Activated naive CD4-positive, alpha-beta T cell (primary cell): ENCODE measurements at regions not wholly inside any gene's neighbourhood (a gene's known extent, or its start where the extent isn't known, plus 50 kb on each side); places are given as distances from the start of the nearest gene placed in this dataset.

Source experiments
- DNase-seq, 4 experiments: peaks; one replicate each; lab custom pipeline; 2025; lab: John Stamatoyannopoulos, UW

DNA sequence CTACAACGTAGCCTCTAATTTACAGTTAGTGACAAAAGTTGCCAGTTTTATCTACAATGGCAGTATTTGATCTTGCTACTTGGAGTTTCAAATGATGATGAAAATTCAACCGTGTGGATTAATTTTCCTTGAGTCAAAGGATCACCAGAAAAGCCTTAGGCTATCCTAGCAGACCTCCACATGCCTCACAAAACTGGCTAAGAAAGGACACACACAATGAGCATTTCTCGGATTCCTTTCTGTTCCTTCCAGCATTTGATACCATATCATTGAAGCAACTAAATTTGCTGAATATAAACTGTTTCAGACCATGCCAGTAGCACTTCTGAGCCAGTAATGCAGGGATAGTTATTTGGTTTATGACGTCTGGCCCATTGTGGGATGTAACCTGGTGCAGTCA is 587.4 kb upstream of the MDFIC2 start:
- DNase-seq, result no peak

DNA sequence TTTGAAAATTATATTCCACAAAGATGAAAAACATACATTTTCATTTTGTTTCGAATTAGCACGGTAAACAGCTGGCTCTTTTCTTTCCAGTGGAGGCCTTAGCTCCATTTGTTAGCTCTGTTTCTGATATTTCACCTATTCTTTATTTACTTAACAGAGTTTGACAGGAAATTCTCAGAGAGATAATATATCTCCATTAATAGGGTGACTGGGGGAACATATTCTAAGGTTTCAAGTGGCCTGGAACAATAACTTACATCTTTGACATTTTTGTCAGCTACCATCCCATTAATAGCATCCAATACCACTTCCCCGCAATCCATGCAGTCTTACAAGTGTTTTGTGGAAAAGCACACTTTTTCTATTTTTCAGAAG is 577.6 kb upstream of the MDFIC2 start:
- DNase-seq, result no peak

DNA sequence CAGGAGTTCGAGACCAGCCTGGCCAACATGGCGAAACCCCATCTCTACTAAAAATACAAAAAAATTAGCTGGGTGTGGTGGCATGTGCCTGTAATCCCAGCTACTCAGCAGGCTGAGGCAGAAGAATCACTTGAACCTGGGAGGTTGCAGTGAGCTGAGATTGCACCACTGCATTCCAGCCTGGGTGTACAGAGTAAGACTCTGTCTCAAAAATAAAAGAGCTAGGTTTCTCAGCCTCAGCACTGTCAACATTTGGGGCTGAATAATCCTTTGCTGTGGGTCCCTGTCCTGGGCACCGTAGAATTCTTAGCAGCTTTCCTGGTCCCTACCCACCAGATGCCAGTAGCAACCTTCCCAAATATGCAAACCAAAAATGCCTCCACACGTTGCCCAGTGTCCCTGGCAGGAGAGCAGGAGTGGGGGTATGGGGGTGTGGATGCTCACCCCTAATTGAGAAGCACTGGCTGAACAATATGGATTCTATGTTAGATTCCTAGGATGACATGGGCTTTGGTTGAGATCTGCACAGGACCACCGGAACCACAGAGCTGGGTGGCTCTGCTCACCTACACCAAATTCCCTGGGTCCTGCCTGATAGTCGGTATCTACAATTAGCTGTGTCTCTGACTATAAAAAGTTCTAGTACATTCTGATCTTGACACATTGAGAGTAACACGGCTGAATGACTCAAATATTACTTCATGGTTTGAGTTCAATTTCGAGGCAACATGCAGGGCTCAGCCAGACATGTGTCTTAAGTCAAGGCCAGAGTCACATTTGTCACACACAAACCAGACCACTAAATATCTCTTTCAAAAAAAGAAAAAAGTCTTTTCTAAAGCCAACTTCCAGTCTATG is 577.0 kb upstream of the MDFIC2 start:
- no peak for DNase-seq

DNA sequence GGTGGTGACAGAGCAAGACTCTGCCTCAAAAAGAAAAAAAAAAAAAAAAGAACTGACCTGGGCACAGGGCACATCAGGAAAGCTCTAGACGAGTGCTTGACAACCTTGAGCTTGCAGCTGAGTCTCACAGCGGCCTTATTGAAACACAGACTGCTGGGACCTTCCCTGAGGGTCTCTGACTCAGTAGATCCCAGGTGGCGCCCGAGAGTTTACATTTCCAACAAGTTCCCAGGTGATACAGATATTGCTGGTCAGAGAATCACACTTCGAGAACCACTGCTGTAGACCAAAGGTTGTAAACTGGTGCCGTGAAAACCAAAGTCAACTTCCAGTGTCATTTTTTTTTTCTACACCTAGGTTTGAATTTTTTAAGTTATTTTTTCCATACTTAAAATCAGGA is 573.2 kb upstream of the MDFIC2 start:
- no peak for DNase-seq

DNA sequence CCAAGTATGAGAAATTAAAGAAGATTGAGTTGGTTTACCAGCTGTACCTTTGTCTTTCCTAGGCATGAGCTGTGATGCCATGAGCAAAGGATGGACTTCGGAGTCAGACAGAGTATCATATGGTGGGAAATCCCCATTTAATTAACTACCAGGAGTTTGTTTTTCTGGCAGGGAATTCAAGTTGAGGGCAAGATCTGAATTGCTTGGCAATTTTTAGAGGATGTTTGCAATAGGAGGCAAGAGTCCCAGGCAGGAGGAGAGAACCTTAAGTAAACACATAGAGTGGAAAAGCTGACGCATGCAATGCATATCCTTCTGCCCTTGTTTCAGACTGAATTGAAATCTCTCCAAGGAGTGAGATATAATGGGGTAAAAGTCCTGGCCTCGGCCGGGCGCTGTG is 569.7 kb upstream of the MDFIC2 start:
- DNase-seq, result no peak

DNA sequence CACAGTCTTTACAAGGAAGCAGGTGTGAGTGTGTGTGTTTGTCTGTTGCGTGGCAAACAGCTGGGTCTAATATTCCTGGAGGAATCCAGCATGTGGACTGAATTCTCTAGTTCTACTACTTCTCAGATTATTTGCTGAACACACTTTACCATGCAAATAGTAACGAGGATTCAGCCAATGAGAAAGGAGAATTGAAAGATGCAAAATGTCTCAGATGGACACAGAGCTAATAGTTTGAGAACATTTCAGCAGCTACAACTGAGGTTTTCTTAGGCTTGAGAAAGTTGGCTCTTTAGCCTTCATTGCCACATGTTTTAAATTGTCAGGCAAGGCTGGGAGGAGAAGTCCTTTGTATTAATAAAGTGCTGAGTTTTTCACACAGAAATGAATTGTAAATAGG is 568.0 kb upstream of the MDFIC2 start:
- no peak for DNase-seq

DNA sequence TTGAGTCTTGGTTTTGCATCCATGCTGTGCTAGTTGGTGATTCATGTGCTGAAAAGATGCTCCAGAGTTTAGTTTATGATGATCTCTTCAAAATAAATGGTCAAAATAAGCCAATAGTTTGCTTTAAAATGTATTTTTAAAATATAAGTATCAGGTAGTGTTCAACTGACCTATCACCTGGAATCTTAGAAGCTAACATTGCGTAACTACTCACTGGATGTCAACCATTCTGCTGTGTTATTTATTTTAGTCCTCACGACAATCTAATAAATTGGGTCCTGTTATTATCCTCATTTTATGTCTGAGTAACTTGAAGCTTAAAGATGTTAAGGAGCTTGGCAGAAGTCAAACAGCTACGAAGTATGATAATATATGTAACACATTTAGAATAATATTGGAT is 563.7 kb upstream of the MDFIC2 start:
- no peak for DNase-seq

DNA sequence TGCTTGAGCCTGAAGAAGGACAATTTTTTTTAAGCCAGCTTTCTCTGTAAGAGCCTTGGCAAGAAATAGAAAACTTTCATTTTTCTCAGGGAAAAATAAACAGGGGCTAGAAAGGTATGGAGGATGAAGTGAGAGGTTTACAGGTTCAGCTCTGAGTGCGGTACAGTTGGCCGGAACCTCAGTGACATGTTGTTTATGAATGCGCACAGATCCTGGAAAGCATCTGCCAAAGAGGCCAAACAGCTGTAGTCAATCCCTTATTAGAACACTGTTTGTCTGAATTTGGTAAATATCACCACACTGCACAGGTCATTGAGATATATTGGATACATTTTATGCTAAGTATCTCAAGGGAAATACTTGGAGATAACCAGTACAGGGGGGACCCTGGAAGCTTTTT is 561.8 kb upstream of the MDFIC2 start:
- no peak for DNase-seq

DNA sequence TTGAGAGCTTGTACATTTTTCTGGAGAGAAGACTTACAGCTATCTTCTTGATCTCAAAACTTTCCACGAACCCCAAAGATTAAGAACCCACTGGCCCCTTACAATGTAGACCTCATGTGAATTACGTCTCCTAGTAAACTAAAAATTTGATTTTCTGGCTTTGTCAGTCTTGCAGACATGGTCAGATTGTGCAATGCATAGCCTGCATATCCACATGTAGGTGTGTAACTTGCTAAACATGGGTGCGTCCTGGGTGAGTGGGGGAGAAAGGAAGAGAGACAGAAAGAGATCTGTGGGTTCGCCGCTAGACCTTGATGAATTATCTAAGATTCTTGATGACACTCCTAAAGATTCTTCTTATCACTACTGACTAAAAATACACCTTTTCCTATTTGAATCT is 561.2 kb upstream of the MDFIC2 start:
- no peak for DNase-seq

DNA sequence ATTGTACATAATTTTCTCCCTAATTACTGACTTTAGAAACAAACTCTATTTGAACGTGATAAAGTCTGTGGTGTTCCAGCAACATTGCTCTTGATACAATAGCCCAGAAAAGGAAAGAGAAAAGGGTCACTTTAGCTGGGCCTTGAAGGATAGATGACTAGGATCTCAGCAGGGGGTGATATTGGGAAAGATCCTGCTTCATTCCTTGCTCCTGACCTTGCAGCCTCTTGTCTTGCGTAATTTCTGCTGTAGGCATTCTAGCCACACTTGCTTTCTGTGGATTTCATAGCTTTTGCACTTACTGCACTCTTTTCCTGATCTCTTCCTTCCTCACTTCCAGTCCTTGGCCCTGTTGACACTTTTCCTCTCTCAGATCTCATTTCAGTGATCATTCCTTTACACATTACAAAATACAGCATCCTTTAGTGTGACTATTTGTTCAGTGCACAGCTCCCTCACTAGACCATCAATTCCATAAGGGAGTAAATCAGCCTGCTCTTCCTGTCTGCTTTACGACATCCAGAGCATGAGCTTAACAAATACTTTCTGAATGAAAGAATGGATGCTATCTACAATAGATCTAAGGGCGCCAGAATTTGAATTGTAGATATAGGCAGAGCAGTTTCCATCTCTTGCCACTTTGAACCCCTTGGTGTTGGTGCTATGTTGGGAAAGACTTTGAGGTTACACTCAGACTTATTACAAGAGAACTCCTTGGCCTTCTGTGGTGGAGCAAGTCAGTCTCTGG is 559.6 kb upstream of the MDFIC2 start:
- no peak for DNase-seq

DNA sequence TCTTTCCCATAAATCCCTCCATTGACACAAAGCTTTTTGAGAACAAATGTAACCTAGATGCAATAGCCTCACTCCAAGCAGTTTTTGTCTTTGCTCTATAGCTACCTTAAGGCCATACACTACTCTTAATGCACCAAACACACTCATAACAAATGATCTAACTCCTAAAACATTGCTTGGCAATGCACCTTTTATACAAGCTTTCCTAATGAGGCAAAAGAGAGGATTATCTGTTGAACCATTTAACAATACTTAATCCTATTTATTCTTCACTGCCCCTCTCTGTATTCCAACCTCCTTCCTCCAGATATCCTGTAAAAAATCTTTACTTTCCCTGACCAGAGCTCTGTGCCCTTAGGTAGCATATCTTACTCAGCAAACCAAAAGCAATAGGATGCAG is 558.1 kb upstream of the MDFIC2 start:
- DNase-seq, result no peak

DNA sequence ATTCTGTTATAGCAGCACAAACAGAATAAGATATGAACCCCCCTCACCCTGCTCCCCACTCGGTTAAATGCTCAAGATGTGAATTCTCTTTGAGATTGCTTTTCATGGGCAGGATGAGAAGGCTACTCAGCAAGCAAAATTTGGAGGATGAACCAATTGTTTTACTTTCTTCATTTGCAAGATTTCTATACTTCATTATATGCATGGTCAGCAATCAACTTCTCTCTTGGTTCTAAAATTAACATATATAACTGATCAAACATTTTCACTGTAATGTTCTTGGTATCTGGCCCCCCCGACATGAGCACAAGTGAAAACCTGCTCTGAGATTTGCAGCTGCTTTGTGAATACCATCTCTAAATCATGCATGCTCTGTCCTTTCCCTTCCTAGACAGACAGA is 556.1 kb upstream of the MDFIC2 start:
- DNase-seq, result no peak

DNA sequence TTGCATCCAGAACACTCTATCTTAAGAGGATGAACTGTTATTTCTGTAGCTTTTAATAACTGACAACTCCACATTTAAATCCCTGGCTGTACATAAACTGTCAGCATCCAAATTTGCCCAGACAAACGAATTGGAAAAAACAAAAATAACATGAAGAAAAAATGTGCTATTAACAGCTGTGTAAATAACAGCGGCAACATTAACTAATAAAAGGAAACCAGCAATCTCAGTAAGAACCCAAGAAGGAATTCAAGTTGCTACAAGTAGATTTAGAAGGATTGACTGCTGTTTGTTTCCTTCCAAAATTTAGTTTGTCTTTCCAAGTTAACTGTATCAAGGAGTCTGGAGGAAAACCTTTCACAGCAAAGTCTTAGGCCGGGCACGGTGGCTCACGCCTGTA is 550.6 kb upstream of the MDFIC2 start:
- no peak for DNase-seq

DNA sequence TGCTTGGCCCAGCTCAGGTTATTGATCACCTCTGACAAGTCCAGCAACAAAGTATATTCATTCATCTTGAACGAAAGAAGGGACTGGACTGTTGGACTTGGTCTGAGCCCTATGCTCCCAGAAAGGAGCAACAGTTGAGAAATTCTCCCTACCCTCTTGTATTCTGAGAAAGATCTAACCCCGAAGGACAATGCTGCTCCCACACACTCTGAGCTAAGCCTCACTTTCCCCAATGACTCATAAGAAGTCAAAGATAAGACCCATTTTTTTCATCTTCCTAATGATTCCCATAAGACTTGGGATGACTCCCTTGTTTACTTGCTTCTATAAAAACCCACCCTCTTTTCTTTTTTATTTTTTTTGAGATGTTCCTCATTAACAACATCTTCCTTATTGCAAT is 549.4 kb upstream of the MDFIC2 start:
- no peak for DNase-seq

DNA sequence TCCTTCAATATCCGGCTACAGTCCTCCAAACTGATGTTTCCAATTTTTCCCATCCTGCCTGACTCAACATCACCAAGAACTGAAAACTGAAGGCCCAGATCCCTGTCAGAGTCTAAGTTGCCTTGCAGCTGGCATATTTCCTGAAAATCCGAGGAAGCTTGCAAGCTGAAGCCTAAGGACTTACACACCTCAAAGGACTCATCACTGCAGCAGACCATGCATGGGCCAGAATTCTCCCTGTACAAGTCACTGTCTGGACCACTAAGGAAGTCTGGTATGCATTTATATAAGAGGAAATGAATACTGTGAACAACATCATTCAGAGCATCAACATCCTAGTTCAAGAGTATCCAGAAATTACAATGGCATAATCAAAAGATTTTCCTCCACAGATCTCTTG is 548.8 kb upstream of the MDFIC2 start:
- DNase-seq, result no peak

DNA sequence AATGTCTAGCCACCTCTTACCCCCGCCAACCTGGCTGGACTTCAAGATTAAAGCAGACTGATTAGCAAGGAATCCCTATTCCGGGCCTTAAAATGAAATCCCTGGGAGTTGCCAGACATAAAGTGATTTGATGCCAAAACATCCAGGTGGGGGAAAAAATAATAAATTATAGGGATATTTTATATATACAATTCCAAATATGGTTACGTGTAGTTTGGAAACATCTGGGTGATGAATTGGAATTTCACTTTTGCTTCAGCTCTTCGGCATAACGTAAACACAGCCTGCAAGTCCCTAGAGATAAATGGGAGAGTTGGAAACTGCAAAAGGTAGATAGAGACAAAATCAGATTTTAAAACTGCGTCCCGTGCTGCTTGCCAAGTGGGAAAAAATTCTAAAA is 545.5 kb upstream of the MDFIC2 start:
- DNase-seq, result no peak

DNA sequence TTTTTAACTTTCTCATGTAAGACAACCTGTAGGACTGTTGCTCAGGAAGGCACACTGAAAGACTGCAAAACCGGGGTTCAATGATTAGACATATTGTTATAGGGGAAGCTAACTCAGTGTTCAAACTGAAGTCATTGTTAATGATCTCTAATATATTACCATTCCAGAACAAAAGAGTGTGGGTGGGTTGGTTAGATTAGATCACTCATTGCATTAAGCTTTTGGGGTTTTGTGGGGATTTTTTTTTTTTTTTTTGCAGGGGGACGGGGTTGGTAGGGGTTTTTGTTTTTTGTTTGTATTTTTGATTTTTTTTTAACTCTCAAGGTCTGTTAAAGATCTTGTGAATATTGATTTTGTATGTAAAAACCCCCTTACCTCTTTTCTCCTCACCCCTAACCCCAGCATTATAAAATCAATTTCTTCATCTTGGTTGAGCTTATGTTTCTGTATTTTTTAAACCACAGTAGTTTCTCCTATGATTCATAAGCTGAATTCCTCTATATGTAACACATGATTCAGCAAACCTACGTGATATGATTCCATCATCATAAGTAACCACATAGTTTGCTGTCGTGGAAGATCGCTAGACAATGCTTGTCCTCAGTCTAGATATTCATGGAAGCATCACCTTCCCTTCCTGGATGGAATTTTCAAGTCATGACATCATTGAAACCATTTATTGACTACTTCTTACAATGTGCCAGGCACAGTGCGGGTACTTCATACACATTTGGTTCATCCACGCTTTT is 544.1 kb upstream of the MDFIC2 start:
- no peak for DNase-seq

DNA sequence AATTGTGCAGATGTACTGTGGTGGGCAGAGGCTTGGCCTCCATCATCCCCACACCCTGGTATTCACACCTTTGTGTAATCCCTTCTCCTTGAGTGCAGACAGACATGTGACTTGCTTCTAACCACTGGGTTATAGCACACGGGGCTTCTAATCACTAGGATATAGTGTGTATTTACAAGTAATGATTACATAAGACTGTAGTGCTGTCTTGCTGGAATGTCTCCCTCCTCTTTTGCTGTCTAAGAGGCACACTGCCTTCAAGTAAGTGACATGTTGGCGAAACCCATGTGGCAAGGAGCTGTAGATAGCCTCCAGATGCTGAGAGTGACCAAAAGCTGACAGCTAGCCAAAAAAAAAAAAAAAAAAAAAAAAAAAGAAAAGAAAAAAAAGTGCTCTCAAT is 542.7 kb upstream of the MDFIC2 start:
- DNase-seq, result no peak

DNA sequence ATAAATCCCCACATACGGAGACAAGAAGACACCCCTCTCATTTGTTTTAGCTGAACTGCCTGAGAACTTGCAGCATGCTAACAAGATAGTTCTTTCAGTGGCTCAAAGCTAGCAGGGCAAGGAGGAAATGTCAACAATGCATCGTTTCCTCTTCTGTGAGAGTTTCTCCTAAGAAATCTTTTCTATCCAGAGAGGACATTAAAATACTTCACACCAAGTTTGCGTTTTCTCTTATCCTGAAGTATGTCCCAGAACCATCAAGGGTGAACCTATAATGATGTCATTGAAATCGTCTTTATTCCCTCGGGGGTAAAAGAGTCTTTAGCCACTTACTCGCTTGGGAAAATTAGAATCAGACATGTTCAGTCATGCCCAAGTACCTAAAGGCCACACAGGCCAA is 541.7 kb upstream of the MDFIC2 start:
- no peak for DNase-seq

DNA sequence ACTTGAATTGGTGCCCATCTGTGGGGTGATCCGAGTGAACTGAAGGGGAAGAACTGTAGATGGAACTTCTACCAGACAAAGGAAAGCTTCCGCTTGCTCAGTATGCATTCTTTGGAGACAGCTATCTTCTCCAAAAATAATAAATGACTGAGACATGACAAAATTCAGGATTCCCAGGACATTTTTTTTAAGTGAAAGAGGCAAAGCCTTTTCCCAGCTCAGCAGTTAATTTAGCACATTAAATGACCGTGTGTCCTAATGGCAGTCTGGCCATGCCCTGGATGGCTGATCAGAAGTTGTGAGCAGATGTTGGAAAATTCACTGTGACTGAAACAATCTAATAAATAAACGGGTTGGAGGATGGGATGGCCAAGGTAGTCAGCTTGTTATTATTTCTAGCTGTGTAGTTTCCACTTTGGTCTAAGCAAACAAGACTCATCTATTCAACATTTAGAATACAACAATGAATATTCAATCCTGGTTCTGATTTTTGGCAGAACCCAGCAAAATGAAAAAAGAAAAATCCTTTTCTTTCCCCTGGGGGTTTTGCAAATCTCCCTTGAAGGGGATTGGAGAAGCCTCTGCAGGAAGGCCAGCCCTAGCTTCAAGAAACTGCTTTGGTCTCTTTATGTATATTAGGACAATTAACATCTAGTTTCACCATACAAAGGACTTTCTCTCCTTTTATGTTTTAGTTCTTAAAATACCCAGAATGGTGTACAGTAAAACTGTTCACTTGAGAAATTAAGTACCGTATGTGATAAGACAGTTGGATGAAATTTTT is 540.9 kb upstream of the MDFIC2 start:
- DNase-seq, result no peak

DNA sequence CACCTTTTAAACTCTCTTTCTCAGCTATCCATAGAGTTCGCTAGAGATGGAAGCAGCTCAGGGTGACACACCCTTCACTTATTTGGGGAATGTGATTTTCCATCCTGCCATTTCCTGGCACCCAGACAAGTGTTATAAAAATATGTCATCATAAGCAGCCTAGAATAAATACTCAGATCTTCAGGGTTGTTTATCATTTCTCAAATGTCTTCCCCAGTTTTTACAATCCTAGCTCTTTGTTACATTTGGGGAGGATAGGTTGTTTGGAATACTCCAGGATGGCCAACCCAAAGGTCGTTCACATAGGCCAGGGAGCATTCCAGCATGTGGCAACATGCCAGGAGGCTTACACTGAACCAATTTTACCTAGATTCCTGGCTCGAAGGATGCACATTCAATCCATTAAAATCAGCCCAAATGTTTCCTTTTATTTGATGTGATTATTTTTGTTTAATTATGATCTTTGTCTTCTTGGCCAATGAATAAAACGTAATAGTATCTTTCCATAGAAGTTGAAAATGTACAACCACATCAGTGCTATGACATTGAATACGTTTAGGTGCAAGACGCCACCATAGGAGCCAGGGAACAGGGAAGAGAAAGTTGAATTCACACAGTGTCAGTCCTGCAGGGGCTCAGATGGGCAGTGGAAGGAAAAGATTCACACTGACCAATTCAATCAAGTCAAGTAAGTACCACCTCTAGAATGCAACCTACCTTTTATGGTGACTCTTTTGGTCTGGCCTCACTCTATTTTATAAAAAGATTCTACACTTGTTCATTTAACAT is 537.7 kb upstream of the MDFIC2 start:
- no peak for DNase-seq
